BE2C (cell line): ENCODE measurements at regions not wholly inside any gene's neighbourhood (a gene's known extent, or its start where the extent isn't known, plus 50 kb on each side); places are given as distances from the start of the nearest gene placed in this dataset.

Source experiments
- DNase-seq: peaks from one replicate; pipeline ENCODE4 v3.0.0-alpha.2; 2020
- H3K27me3 ChIP-seq: fragments of 250-450 bp; sonication (Bioruptor Pico); 2 replicates; pipeline ENCODE4 v1.5.1; 2020; ENCODE audit warnings: mild to moderate bottlenecking
- H3K36me3 ChIP-seq: fragments of 250-450 bp; sonication (Bioruptor Pico); 2 replicates; pipeline ENCODE4 v1.5.1; 2020; ENCODE audit warnings: mild to moderate bottlenecking
- H3K4me1 ChIP-seq: fragments of 250-450 bp; sonication (Bioruptor Pico); 2 replicates; pipeline ENCODE4 v1.5.1; 2020
- H3K4me3 ChIP-seq: 2 replicates; pipeline ENCODE4 v1.5.1; 2011; ENCODE audit warnings: low read depth, low read length
- H3K9me3 ChIP-seq: fragments of 250-450 bp; sonication (Bioruptor Pico); 2 replicates; pipeline ENCODE4 v1.5.1; 2020
- TF ChIP-seq, protein P1 (sequence below): IDR thresholded peaks from 2 replicates; pipeline ENCODE4 v1.5.1; 2012; ENCODE audit warnings: mild to moderate bottlenecking, low read depth, low read length

GRCh38 chr1:207240325-207241101 is 81.0 kb upstream of the CD55 start:
- no peaks in the 10 kb centered on the region for H3K36me3 ChIP-seq
- no peaks in the 10 kb centered on the region for H3K9me3 ChIP-seq
- H3K4me3 ChIP-seq, result no peak overlapping the region
- peaks cover 40% of the 10 kb centered on the region for H3K27me3 ChIP-seq
- no peaks in the 10 kb centered on the region for H3K4me1 ChIP-seq
- no peak for DNase-seq
- TF ChIP-seq, protein P1, sequence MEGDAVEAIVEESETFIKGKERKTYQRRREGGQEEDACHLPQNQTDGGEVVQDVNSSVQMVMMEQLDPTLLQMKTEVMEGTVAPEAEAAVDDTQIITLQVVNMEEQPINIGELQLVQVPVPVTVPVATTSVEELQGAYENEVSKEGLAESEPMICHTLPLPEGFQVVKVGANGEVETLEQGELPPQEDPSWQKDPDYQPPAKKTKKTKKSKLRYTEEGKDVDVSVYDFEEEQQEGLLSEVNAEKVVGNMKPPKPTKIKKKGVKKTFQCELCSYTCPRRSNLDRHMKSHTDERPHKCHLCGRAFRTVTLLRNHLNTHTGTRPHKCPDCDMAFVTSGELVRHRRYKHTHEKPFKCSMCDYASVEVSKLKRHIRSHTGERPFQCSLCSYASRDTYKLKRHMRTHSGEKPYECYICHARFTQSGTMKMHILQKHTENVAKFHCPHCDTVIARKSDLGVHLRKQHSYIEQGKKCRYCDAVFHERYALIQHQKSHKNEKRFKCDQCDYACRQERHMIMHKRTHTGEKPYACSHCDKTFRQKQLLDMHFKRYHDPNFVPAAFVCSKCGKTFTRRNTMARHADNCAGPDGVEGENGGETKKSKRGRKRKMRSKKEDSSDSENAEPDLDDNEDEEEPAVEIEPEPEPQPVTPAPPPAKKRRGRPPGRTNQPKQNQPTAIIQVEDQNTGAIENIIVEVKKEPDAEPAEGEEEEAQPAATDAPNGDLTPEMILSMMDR, result no peak

- Histone ChIP-seq H3K9me3 (no peaks in the 10 kb centered on the region), H3K27me3 (peaks cover 40% of the 10 kb centered on the region), H3K4me1 (no peaks in the 10 kb centered on the region), H3K4me3 (no peak overlapping the region), H3K36me3 (no peaks in the 10 kb centered on the region)
- DNase-seq, result no peak
- TF ChIP-seq, protein P1, result no peak
These were observed 80.1 kb upstream of the CD55 start for GRCh38 chr1:207241164-207241934.

GRCh38 chr1:207243442-207244408 is 77.8 kb upstream of the CD55 start:
- H3K27me3 ChIP-seq, result peaks cover 33% of the 10 kb centered on the region
- no peaks in the 10 kb centered on the region for H3K9me3 ChIP-seq
- H3K4me3 ChIP-seq, result no peak overlapping the region
- no peaks in the 10 kb centered on the region for H3K4me1 ChIP-seq
- TF ChIP-seq, protein P1, result no peak
- no peak for DNase-seq
- no peaks in the 10 kb centered on the region for H3K36me3 ChIP-seq

- Histone ChIP-seq H3K4me1 (no peaks in the 10 kb centered on the region), H3K27me3 (peaks cover 28% of the 10 kb centered on the region), H3K36me3 (no peaks in the 10 kb centered on the region), H3K9me3 (no peaks in the 10 kb centered on the region), H3K4me3 (no peak overlapping the region)
- TF ChIP-seq, protein P1, result no peak
- DNase-seq, result no peak
These were observed 77.1 kb upstream of the CD55 start for GRCh38 chr1:207244409-207244801.

DNA sequence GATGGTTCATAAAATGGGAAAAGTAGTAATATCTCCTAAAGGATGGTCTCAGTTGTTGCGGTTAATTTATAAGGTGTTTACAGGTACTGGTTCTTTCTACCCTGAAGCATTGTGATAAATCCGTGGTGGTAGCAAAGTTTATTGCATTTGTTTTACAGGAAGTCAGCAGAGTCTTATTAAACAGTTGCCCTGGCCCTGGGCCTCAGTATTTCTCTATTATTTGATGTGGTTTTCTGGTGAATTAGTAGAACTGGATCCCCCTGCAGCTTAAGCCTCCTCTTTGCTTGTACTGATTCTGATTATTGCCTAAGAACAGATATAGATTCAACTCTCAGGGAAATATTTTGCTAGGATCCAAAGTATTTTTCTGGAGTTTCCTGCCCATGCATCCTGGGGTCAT is 76.4 kb upstream of the CD55 start:
- Histone ChIP-seq H3K27me3 (peaks cover 22% of the 10 kb centered on the region), H3K36me3 (no peaks in the 10 kb centered on the region), H3K9me3 (no peaks in the 10 kb centered on the region), H3K4me1 (no peaks in the 10 kb centered on the region), H3K4me3 (no peak overlapping the region)
- TF ChIP-seq, protein P1, result no peak
- no peak for DNase-seq
